ENCODE measurements at regions not wholly inside any gene's neighbourhood (a gene's known extent, or its start where the extent isn't known, plus 50 kb on each side); places are given as distances from the start of the nearest gene placed in this dataset.
A peak's percentile ranks its signal among the peaks of the same experiment; 100 is the strongest.

- H4K91ac ChIP-seq (ENCODE audit: insufficient read depth, low read depth, low read length): no peak overlapping the region
- no peaks in the 10 kb centered on the region for H3K27me3 ChIP-seq (ENCODE audit: control insufficient read depth, insufficient read depth, low read length)
- H2BK5ac ChIP-seq (ENCODE audit: low read depth, low read length, poor library complexity, severe bottlenecking): no peak overlapping the region
- no peak overlapping the region for H3K9ac ChIP-seq (ENCODE audit: low read depth, low read length)
- no peaks in the 10 kb centered on the region for H3K36me3 ChIP-seq (ENCODE audit: control insufficient read depth, insufficient read depth, low read length)
- H3K79me1 ChIP-seq (ENCODE audit: low read depth in 1 of 2, low read length in 2 of 2): no peaks in the 10 kb centered on the region
- WGBS, 2 experiments (ENCODE audit: extremely low coverage in 2 of 2, insufficient read length in 1 of 2): no CpG with 5 or more reads among the region's 6 CpGs
- no peak overlapping the region for H4K5ac ChIP-seq (ENCODE audit: low read depth, low read length)
- H3K4me3 ChIP-seq (ENCODE audit: insufficient read depth, low read depth, low read length): no peak overlapping the region
- H3K56ac ChIP-seq (ENCODE audit: extremely low read depth, insufficient read depth, low read length): no peak overlapping the region
- ATAC-seq (ENCODE audit: low read depth) (peak; percentile 91), DNase-seq (peak; percentile 82)
- H4K20me1 ChIP-seq (ENCODE audit: insufficient read depth, low read length): no peaks in the 10 kb centered on the region
- ChIA-PET POLR2A (ENCODE audit: unreplicated experiment) (no interaction called here), CTCF (no interaction called here)
- intact Hi-C loops (cut with micrococcal nuclease) (no loop called here), dilution Hi-C loops (cut with HindIII; ENCODE audit: low sequenced_read_pairs, unreplicated experiment) (no loop called here), in situ Hi-C loops (cut with MboI; ENCODE audit: low sequenced_read_pairs) (no loop called here)
- no peak overlapping the region for H3K23ac ChIP-seq (ENCODE audit: low read depth, low read length)
- no peak overlapping the region for H4K8ac ChIP-seq (ENCODE audit: low read depth in 2 of 2, low read length in 2 of 2)
- H3K18ac ChIP-seq (ENCODE audit: low read depth, low read length): no peak overlapping the region
- no peak overlapping the region for H2BK120ac ChIP-seq (ENCODE audit: low read depth, low read length)
- no peak overlapping the region for H3K27ac ChIP-seq (ENCODE audit: insufficient read depth, low read length)
- H2BK15ac ChIP-seq (ENCODE audit: low read depth, low read length): no peak overlapping the region
- TF ChIP-seq MAZ (IDR thresholded peaks at IDR 0.05; ENCODE audit: borderline replicate concordance, low read depth, low read length): no peak
- TF ChIP-seq BHLHE40 (IDR thresholded peaks at IDR 0.05; ENCODE audit: low read depth, low read length): no peak
- TF ChIP-seq POLR2A (IDR thresholded peaks at IDR 0.05; ENCODE audit: low read depth, low read length): no peak
- no peak for TF ChIP-seq ELK1 (IDR thresholded peaks at IDR 0.05; ENCODE audit: borderline replicate concordance, low read depth, low read length)
- TF ChIP-seq RCOR1 (IDR thresholded peaks at IDR 0.05; ENCODE audit: insufficient replicate concordance, low read length): no peak
- TF ChIP-seq CTCF (conservative IDR thresholded peaks at IDR 0.05; ENCODE audit: low read depth, low read length): no peak
- no peak for TF ChIP-seq MAFK (IDR thresholded peaks at IDR 0.05; ENCODE audit: low read depth, low read length)
- TF ChIP-seq CHD1 (IDR thresholded peaks at IDR 0.05; ENCODE audit: low read depth, low read length): no peak
- TF ChIP-seq, protein P1, sequence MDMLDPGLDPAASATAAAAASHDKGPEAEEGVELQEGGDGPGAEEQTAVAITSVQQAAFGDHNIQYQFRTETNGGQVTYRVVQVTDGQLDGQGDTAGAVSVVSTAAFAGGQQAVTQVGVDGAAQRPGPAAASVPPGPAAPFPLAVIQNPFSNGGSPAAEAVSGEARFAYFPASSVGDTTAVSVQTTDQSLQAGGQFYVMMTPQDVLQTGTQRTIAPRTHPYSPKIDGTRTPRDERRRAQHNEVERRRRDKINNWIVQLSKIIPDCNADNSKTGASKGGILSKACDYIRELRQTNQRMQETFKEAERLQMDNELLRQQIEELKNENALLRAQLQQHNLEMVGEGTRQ (IDR thresholded peaks at IDR 0.05; ENCODE audit: low read depth, low read length): no peak
- no peak for TF ChIP-seq MXI1 (IDR thresholded peaks at IDR 0.05; ENCODE audit: borderline replicate concordance, low read depth, low read length)
- TF ChIP-seq NFE2L2 (IDR thresholded peaks at IDR 0.05; ENCODE audit: low read depth, low read length): no peak
- TF ChIP-seq CEBPB (IDR thresholded peaks at IDR 0.05; ENCODE audit: low read depth, low read length): no peak
- H3K9me3 ChIP-seq (ENCODE audit: control insufficient read depth, insufficient read depth, low read length): no peaks in the 10 kb centered on the region
- H3K9me1 ChIP-seq (ENCODE audit: insufficient read depth, low read length): no peaks in the 10 kb centered on the region
- peak overlapping the region; percentile 13; the same call in 1 of the 2 replicates for H3K4me2 ChIP-seq (ENCODE audit: low read depth, low read length)
- H2AK5ac ChIP-seq (ENCODE audit: low read depth, low read length): no peak overlapping the region
- H2AFZ ChIP-seq (replicated peaks; ENCODE audit: low read length, poor library complexity): no peak overlapping the region
- no TSS peak for BruUV-seq (replicated peaks)
- peaks cover 18% of the 10 kb centered on the region for H3K4me1 ChIP-seq (ENCODE audit: control insufficient read depth, insufficient read depth, low read length)
- no peak overlapping the region for H2BK20ac ChIP-seq (ENCODE audit: low read depth, low read length)
- no peak overlapping the region for H3K14ac ChIP-seq (replicated peaks; ENCODE audit: low read depth, low read length)
- H2AK9ac ChIP-seq (replicated peaks; ENCODE audit: low read depth, low read length, poor library complexity): no peak overlapping the region
- H3K4ac ChIP-seq (ENCODE audit: low read depth, low read length): no peak overlapping the region
Observed at GRCh38 chr2:37507703-37508102, 163.3 kb downstream of the QPCT start.

All from IMR-90 (cell line).